Activated naive CD4-positive, alpha-beta T cell treated with anti-CD3 and anti-CD28 coated beads, Interleukin-2, amount 10 ng/mL, durations not matched to agents 7 days and 5 days (primary cell): ENCODE measurements at regions not wholly inside any gene's neighbourhood (a gene's known extent, or its start where the extent isn't known, plus 50 kb on each side); places are given as distances from the start of the nearest gene placed in this dataset.

ENCODE experiments used
- CTCF ChIA-PET: fragments of 350-600 bp; sonication (Branson Sonifier 250); formaldehyde crosslinking; loops from one replicate; lab custom pipeline; 2021; ENCODE audit warnings: antibody characterized with exemption; lab: Charles Lee
- DNase-seq: peaks from one replicate; pipeline ENCODE4 v3.0.0-alpha.2; 2020
- H3K27ac Mint-ChIP-seq: one replicate; pipeline ENCODE4 v1.8.0; 2021; ENCODE audit warnings: mild to moderate bottlenecking, moderate library complexity, mixed read lengths
- H3K27me3 Mint-ChIP-seq: one replicate; pipeline ENCODE4 v1.8.0; 2021; ENCODE audit warnings: mild to moderate bottlenecking, mixed read lengths
- H3K36me3 Mint-ChIP-seq: one replicate; pipeline ENCODE4 v1.8.0; 2021; ENCODE audit warnings: mixed read lengths
- H3K4me1 Mint-ChIP-seq: one replicate; pipeline ENCODE4 v1.8.0; 2021; ENCODE audit warnings: mixed read lengths
- H3K4me3 Mint-ChIP-seq: one replicate; pipeline ENCODE4 v1.8.0; 2021; ENCODE audit warnings: mild to moderate bottlenecking, moderate library complexity, mixed read lengths
- H3K9me3 Mint-ChIP-seq: one replicate; pipeline ENCODE4 v1.8.0; 2021; ENCODE audit warnings: mixed read lengths

DNA sequence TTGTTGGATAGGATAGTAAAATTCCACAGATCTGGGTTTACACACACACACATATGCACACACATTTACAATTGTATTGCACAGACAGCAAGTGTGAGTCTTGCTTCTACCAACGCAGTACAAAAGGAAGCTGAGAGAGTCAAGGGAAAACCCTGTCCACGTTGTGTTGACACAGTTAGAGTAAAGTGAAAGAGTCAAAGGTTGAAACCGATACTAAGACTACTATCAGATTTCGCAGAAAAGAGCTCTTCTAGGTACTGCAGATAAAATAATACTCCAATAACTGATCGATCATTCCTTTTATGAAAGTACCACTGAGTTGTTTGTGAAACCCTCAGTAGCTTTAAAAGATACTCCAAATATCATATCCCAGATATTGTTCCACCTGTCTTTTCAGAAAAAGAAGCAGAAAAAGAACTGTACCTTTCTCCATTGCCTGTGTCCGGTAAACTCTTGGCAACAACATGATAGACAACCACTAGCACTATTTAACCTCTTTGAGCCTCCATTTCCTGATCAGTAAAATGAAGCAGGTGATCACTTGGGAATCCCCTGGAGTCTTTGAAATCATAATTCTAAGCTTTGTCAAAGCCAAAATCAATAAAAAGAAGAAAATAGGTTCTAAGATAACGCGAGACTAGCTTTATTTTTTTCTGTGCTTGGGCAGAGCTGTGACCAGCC, 224.6 kb upstream of the FOXN3 start:
- peak overlapping the region; percentile 97 for H3K27ac Mint-ChIP-seq

DNA sequence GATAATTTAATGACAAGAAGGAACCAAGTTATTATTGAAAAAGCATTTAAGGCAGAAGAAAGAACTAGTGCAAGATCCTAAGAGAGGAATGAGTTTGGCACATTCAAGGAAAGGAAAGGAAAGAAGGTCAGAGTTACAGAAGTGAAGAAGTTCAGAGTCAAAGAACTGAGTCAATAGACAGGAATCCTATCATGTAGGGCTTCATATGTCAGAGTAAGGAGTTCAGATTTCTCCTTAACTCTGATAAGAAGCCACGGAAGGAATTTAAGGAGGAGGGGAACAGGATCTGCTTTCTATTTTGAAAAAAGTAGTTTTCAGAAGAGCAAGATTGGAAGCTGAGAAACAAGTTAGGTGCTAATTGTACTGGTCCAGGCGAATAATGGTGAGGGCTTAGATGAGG, 223.1 kb upstream of the FOXN3 start:
- Mint-ChIP-seq H3K9me3 (peaks cover 28% of the 10 kb centered on the region), H3K27ac (peak overlapping the region; percentile 97), H3K4me3 (no peak overlapping the region)

More for the DNA sequence above, 224.6 kb upstream of the FOXN3 start:
- peak; percentile 36 for DNase-seq
- Mint-ChIP-seq H3K4me1 (peaks cover 63% of the 10 kb centered on the region), H3K4me3 (peak overlapping the region; percentile 59), H3K36me3 (peaks cover 24% of the 10 kb centered on the region), H3K9me3 (peaks cover 22% of the 10 kb centered on the region), H3K27me3 (no peaks in the 10 kb centered on the region)
- CTCF ChIA-PET: interaction anchor here (1.4 to 1.8 kb wide), 2 partner anchors 20 to 22 kb away, joined by 4 to 10 read pairs; no protein-coding TSS in a partner anchor

DNA sequence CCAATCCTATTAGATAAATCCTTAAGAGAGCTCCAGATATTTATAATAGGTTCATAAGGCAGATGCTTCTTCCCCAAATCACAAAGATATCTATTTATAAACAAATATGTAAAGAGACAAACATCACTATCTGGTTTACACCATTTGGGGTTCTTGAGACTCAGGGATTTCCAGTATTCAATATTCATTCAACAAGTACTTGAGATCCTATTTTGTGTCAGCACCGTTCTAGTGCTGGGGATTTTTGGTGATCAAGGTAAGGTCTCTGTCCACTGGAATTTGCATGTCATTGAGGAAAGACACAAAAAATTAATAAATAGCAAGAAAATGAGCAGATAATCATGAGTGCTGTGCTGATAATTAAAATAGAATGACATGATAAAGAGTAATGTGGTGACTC, 222.7 kb upstream of the FOXN3 start:
- H3K36me3 Mint-ChIP-seq: peaks cover 30% of the 10 kb centered on the region
- peaks cover 28% of the 10 kb centered on the region for H3K9me3 Mint-ChIP-seq
- no peak overlapping the region for H3K4me3 Mint-ChIP-seq
- no peak for DNase-seq
- H3K27ac Mint-ChIP-seq: peak overlapping the region; percentile 97
- CTCF ChIA-PET: interaction anchor here (2.2 kb wide), 1 partner anchor 10 kb away, joined by 8 read pairs; no protein-coding TSS in a partner anchor
- H3K27me3 Mint-ChIP-seq: no peaks in the 10 kb centered on the region
- peaks cover 63% of the 10 kb centered on the region for H3K4me1 Mint-ChIP-seq

More for the DNA sequence above, 223.1 kb upstream of the FOXN3 start:
- CTCF ChIA-PET: interaction anchor here (1.8 to 2.2 kb wide), 2 partner anchors 10 to 20 kb away, joined by 8 to 10 read pairs; no protein-coding TSS in a partner anchor
- Mint-ChIP-seq H3K36me3 (peaks cover 30% of the 10 kb centered on the region), H3K27me3 (no peaks in the 10 kb centered on the region), H3K4me1 (peaks cover 63% of the 10 kb centered on the region)
- no peak for DNase-seq

DNA sequence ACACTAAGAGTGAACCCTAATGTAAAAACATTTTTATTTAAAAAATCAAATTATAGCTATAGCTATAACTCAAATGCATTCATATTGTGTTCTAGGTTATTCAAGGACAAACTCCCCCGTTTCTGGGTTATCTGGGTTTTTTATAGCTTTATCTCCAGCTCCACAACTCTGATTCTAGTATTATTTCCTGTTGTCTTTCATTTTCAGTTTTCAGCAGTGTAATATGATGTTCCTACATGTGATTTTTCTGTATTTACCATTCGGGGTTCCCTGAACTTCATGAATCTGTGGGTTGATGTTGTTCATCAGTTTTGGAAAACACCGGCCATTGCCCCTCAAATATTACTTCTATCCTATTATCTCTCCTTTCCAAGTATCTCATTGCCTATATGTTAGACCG, 221.9 kb upstream of the FOXN3 start:
- peaks cover 24% of the 10 kb centered on the region for H3K9me3 Mint-ChIP-seq
- H3K27ac Mint-ChIP-seq: peak overlapping the region; percentile 54
- no peaks in the 10 kb centered on the region for H3K27me3 Mint-ChIP-seq
- DNase-seq: no peak
- H3K4me1 Mint-ChIP-seq: peaks cover 60% of the 10 kb centered on the region
- CTCF ChIA-PET: interaction anchor here (2.2 kb wide), 1 partner anchor 9 kb away, joined by 8 read pairs; no protein-coding TSS in a partner anchor
- no peak overlapping the region for H3K4me3 Mint-ChIP-seq
- H3K36me3 Mint-ChIP-seq: peaks cover 28% of the 10 kb centered on the region

DNA sequence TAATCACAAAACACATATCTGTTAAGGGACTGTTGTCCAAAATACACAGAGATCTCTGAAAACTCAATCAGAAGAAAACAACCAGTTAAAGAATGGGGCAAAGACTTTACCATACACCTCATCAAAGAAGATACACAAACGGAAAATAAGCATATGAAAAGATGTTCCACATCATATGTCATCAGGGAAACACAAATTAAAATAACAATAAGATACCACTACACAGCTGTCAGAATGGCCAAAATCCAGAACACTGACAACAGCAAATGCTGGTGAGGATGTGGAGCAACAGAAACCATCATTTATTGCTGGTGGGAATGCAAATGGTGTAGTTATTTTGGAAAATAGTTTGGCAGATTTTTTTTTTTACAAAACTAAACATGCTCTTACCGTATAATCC, 220.5 kb upstream of the FOXN3 start:
- DNase-seq: no peak
- Mint-ChIP-seq H3K4me3 (no peak overlapping the region), H3K27ac (no peak overlapping the region), H3K4me1 (peaks cover 56% of the 10 kb centered on the region), H3K36me3 (peaks cover 27% of the 10 kb centered on the region), H3K9me3 (peaks cover 25% of the 10 kb centered on the region), H3K27me3 (no peaks in the 10 kb centered on the region)
- CTCF ChIA-PET: no interaction called here

DNA sequence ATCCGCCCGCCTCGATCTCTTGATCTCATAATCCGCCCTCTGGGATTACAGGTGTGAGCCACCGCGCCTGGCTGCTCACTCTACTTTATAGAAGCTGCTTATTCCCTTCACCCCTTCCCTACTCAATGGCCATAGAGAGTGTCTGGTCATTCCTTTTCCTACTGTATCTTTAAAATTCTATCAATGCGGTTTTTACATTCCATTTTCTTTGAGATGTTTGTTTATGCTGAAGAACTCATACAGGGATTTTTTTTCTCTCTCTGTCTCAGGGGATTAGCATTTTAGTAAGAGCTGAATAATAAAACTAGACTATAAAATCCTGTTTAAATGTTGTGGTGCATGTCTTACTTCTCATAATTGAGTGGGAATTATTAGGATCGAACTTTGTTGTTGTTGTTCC, 218.6 kb upstream of the FOXN3 start:
- H3K9me3 Mint-ChIP-seq: peaks cover 22% of the 10 kb centered on the region
- no peak for DNase-seq
- no peak overlapping the region for H3K4me3 Mint-ChIP-seq
- CTCF ChIA-PET: no interaction called here
- H3K36me3 Mint-ChIP-seq: peaks cover 28% of the 10 kb centered on the region
- no peak overlapping the region for H3K27ac Mint-ChIP-seq
- H3K4me1 Mint-ChIP-seq: peaks cover 47% of the 10 kb centered on the region
- no peaks in the 10 kb centered on the region for H3K27me3 Mint-ChIP-seq

DNA sequence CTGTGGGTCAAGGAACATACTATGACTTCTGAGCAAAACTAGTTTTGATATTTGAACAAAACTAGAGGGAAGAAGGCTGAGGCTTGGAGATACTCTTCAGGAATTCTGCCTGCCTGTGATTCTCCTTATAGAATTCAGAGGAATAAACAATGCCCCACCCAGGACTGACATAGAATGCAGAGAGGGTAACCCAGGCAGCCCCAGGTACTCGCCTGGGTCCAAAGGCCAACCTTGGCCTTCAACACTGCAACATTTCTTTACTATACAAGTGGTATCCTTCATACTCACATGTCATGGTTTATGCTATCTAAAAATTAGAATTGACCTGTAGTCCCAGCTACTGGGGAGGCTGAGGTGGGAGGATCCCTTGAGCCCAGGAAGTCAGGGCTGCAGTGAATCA, 217.0 kb upstream of the FOXN3 start:
- Mint-ChIP-seq H3K4me3 (no peak overlapping the region), H3K36me3 (peaks cover 18% of the 10 kb centered on the region), H3K27me3 (no peaks in the 10 kb centered on the region), H3K27ac (no peak overlapping the region), H3K4me1 (peaks cover 45% of the 10 kb centered on the region), H3K9me3 (peaks cover 14% of the 10 kb centered on the region)
- CTCF ChIA-PET: no interaction called here
- no peak for DNase-seq

DNA sequence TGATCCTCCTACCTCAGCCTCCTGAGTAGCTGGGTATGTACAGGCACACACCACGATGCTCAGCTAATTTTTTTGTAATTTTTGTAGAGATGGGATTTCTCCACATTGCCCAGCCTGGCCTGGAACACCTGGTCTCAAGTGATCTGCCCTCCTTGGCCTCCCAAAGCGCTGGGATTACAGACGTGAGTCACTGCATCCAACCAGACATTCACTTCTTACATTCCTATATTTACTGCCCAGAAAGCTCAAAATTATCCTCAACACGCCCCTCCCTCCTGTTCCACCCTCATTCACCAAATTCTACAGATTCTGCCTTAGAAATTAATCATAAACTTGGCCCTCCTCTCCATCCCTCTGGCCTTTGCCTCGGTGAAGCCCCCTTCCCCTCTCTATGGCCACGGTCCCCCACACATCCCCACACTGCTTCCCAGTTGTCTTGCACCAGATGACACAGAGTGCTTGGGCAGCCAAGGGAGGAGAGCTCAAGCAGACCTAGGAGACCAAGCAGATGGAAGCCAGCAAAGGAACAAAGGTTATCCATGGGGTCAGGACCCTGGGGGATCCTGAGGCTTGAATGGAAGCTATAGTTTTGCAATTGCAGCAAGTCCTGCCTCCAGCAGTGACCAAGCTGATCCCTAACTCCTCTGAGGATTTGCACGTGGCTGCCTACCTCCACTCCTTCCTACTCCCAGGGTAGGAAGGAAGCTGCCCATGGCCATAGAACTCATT, 213.2 kb upstream of the FOXN3 start:
- H3K4me1 Mint-ChIP-seq: peaks cover 48% of the 10 kb centered on the region

DNA sequence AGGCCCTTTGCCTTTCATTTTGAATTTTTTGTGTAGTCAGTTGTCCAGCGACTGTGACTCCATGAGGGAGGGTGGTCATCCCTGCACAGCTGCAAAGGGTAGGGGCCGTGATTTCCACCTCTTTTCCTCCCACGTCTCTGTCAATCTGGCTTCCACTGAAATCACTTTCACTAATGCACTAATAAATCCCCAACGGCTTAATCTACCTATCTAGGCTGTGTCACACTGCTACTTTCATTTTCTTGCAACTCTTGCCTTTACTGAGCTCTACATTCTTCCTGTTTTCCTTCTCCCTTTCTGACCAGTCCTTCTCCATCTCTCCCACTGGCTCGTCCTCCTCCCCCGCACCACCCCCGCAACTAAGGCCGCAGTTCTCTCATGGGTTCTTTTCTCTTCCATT, 212.3 kb upstream of the FOXN3 start:
- CTCF ChIA-PET: interaction anchor here (1.9 kb wide), 1 partner anchor 10 kb away, joined by 8 read pairs; no protein-coding TSS in a partner anchor
- H3K27me3 Mint-ChIP-seq: no peaks in the 10 kb centered on the region
- H3K36me3 Mint-ChIP-seq: peaks cover 22% of the 10 kb centered on the region
- DNase-seq: no peak
- peak overlapping the region; percentile 66 for H3K27ac Mint-ChIP-seq
- peaks cover 20% of the 10 kb centered on the region for H3K9me3 Mint-ChIP-seq
- H3K4me3 Mint-ChIP-seq: no peak overlapping the region
- peaks cover 48% of the 10 kb centered on the region for H3K4me1 Mint-ChIP-seq

More for the DNA sequence above, 213.2 kb upstream of the FOXN3 start:
- CTCF ChIA-PET: interaction anchor here (0.7 to 1.9 kb wide), 3 partner anchors 9 to 13 kb away, joined by 3 to 8 read pairs (median 3); no protein-coding TSS in a partner anchor
- Mint-ChIP-seq H3K4me3 (no peak overlapping the region), H3K27ac (peak overlapping the region; percentile 67), H3K27me3 (no peaks in the 10 kb centered on the region), H3K36me3 (peaks cover 22% of the 10 kb centered on the region), H3K9me3 (peaks cover 20% of the 10 kb centered on the region)
- no peak for DNase-seq

DNA sequence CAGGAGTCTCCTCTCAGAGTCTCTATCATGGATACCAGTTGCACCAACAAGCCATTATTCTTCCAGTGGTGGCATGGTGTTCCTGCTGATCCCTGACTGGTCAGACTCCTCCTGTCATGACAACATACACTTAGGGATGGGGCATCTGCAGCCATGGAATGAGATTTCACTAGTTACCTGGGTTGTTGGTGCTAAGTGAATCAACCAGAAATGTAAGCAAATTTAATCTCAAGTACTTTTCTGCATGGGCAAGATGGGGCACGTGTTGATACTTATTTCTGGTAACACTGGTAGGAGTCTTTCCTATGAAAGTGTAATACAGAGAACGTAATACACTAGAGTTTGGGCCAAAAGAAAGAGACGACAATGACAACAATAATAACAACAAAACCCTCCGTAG, 211.5 kb upstream of the FOXN3 start:
- Mint-ChIP-seq H3K36me3 (peaks cover 22% of the 10 kb centered on the region), H3K9me3 (peaks cover 20% of the 10 kb centered on the region), H3K27me3 (no peaks in the 10 kb centered on the region), H3K27ac (peak overlapping the region; percentile 49), H3K4me3 (no peak overlapping the region), H3K4me1 (peaks cover 48% of the 10 kb centered on the region)
- CTCF ChIA-PET: no interaction called here
- DNase-seq: no peak

DNA sequence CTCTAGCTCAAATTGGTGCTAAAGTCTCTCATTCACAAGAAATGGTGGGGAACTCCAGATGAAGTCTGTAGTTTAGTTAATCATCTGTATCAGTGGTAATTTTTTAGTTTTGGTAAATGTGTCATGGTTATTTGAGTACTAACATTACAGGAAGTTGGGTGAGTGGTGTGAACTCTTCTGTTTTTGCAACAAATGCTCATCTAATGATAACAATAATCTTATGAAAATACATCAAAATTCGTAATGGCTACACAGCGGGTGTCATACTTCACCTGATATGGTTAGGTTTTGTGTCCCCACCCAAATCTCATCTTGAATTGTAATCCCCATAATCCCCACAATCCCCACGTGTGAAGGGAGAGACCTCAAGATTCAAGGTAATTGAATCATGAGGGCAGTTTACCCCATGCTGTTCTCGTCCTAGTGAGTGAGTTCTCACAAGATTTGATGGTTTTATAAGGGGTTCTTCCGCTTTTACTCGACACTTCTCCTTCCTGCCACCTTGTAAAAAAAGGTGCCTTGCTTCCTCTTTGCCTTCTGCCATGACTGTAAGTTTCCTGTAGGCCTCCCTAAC, 209.3 kb upstream of the FOXN3 start:
- peaks cover 55% of the 10 kb centered on the region for H3K4me1 Mint-ChIP-seq
- no peak for DNase-seq
- CTCF ChIA-PET: no interaction called here
- peaks cover 16% of the 10 kb centered on the region for H3K9me3 Mint-ChIP-seq
- no peak overlapping the region for H3K4me3 Mint-ChIP-seq
- H3K27me3 Mint-ChIP-seq: no peaks in the 10 kb centered on the region
- peaks cover 18% of the 10 kb centered on the region for H3K36me3 Mint-ChIP-seq
- peak overlapping the region; percentile 60 for H3K27ac Mint-ChIP-seq

DNA sequence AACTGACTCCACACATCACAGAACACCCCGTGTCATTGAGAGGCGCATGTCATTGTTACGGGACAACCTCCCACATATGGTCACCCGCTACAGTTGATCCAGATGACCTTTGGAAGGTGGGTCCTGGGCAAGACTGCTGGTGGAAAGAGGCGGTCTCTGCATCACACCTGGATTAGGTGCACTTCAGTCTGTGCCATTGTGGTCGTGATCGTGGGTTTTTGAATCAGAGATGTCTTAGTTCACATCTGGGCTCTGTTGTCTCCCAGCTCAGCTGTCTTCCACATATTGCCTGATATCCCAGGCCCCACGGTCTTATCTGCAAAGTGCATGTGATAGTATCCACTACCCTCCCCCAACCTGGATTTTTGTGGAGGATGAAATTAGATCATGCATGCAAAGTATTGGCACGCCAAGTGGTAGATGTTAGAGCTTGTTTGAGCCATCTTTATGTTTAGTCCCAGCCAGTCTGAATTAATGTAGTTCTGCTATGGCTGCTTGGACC, 208.7 kb upstream of the FOXN3 start:
- no peak for DNase-seq
- Mint-ChIP-seq H3K27me3 (no peaks in the 10 kb centered on the region), H3K4me3 (no peak overlapping the region), H3K9me3 (peaks cover 16% of the 10 kb centered on the region), H3K4me1 (peaks cover 55% of the 10 kb centered on the region), H3K27ac (no peak overlapping the region), H3K36me3 (peaks cover 15% of the 10 kb centered on the region)
- CTCF ChIA-PET: no interaction called here

DNA sequence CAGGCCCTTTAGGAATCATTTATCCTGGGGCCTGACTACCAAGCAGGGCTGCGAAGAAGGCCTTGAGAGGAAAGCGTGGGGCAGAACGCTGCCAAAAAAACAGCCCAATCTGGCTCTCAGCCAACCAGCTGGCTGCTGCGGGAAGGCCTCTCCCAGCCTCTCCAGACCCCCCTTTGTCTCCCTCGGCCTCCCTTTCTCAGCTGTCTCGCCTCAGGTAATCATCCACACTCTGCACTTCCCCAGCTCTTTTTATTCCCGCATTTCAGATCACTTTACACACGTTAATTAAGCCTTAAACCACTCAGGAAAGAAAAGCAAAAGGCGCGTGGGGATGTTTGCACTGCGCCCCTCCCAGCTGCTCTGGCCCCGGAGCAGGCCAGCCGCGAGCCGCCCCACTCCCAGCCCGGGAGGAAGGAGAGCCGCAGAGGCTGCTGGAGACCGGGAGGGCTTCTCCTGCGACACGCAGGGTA, 208.2 kb upstream of the FOXN3 start:
- H3K27ac Mint-ChIP-seq: no peak overlapping the region
- CTCF ChIA-PET: no interaction called here
- H3K4me1 Mint-ChIP-seq: peaks cover 55% of the 10 kb centered on the region
- no peaks in the 10 kb centered on the region for H3K27me3 Mint-ChIP-seq
- peaks cover 14% of the 10 kb centered on the region for H3K36me3 Mint-ChIP-seq
- H3K9me3 Mint-ChIP-seq: peaks cover 16% of the 10 kb centered on the region
- no peak overlapping the region for H3K4me3 Mint-ChIP-seq
- no peak for DNase-seq
